GM23338 (cell line): ENCODE measurements at regions not wholly inside any gene's neighbourhood (a gene's known extent, or its start where the extent isn't known, plus 50 kb on each side); places are given as distances from the start of the nearest gene placed in this dataset.

Experiments
- ATAC-seq: fragments of 200-7000 bp; cut with Tn5 transposase; 3 replicates; pipeline ENCODE4 v1.9.1; 2020
- DNase-seq: peaks from one replicate; pipeline ENCODE4 v3.0.0-alpha.2; 2015; ENCODE audit warnings: low spot score
- H2AFZ ChIP-seq: fragments of 200-600 bp; sonication (generic); 2 replicates; pipeline ENCODE4 v1.8.0; 2016; ENCODE audit warnings: antibody characterized with exemption, mild to moderate bottlenecking, moderate library complexity
- H3F3A ChIP-seq: fragments of 200-600 bp; sonication (generic); replicated peaks from 2 replicates; pipeline ENCODE4 v1.8.0; 2017; ENCODE audit warnings: antibody characterized with exemption, mixed run types, low read depth
- H3K27ac ChIP-seq: fragments of 200-600 bp; sonication (generic); 2 replicates; pipeline ENCODE4 v1.6.1; 2016; ENCODE audit warnings: low read depth
- H3K27me3 ChIP-seq: fragments of 200-600 bp; sonication (generic); 2 replicates; pipeline ENCODE4 v1.8.0; 2016; ENCODE audit warnings: mild to moderate bottlenecking, mixed run types, moderate library complexity; ENCODE audit not compliant: insufficient read depth
- H3K36me3 ChIP-seq: fragments of 200-600 bp; sonication (generic); 2 replicates; pipeline ENCODE4 v1.8.0; 2016; ENCODE audit warnings: mild to moderate bottlenecking; ENCODE audit not compliant: insufficient read depth
- H3K4me1 ChIP-seq: fragments of 200-600 bp; sonication (generic); 2 replicates; pipeline ENCODE4 v1.8.0; 2016; ENCODE audit warnings: mild to moderate bottlenecking, moderate library complexity; ENCODE audit not compliant: insufficient read depth
- H3K4me2 ChIP-seq: fragments of 200-600 bp; sonication (generic); 2 replicates; pipeline ENCODE4 v1.7.1; 2017; ENCODE audit warnings: mixed run types
- H3K4me3 ChIP-seq: fragments of 200-600 bp; sonication (generic); 2 replicates; pipeline ENCODE4 v1.6.1; 2016; ENCODE audit warnings: mixed run types
- H3K79me2 ChIP-seq: fragments of 200-600 bp; sonication (generic); replicated peaks from 2 replicates; pipeline ENCODE4 v1.8.0; 2017; ENCODE audit warnings: mild to moderate bottlenecking; ENCODE audit not compliant: insufficient read depth
- H3K9me2 ChIP-seq: fragments of 200-600 bp; sonication (generic); 2 replicates; pipeline ENCODE4 v1.8.0; 2017; ENCODE audit not compliant: insufficient read depth
- H4K20me1 ChIP-seq: fragments of 200-600 bp; sonication (generic); replicated peaks from 2 replicates; pipeline ENCODE4 v1.8.0; 2017; ENCODE audit warnings: mild to moderate bottlenecking; ENCODE audit not compliant: insufficient read depth
- H3K27ac Mint-ChIP-seq: 2 replicates; pipeline ENCODE4 v1.8.0; 2020; ENCODE audit warnings: inconsistent platforms, mild to moderate bottlenecking, moderate library complexity, mixed read lengths
- H3K27me3 Mint-ChIP-seq: 3 replicates; pipeline ENCODE4 v1.8.0; 2022; ENCODE audit warnings: low read depth, mild to moderate bottlenecking, moderate library complexity, mixed read lengths, inconsistent platforms; ENCODE audit not compliant: insufficient read depth, poor library complexity
- H3K36me3 Mint-ChIP-seq: 3 replicates; pipeline ENCODE4 v1.8.0; 2021; ENCODE audit warnings: low read depth, mild to moderate bottlenecking, inconsistent platforms, moderate library complexity, mixed read lengths
- H3K4me1 Mint-ChIP-seq: 3 replicates; pipeline ENCODE4 v1.8.0; 2020; ENCODE audit warnings: mild to moderate bottlenecking, inconsistent platforms, mixed read lengths
- H3K4me3 Mint-ChIP-seq: 3 replicates; pipeline ENCODE4 v1.8.0; 2021; ENCODE audit warnings: moderate library complexity, mild to moderate bottlenecking, inconsistent platforms, mixed read lengths
- H3K9me3 Mint-ChIP-seq: 3 replicates; pipeline ENCODE4 v1.8.0; 2020; ENCODE audit warnings: moderate library complexity, mild to moderate bottlenecking, inconsistent platforms, mixed read lengths
- CREB1 ChIP-seq: fragments of 250-450 bp; sonication (Bioruptor Pico); IDR thresholded peaks from 2 replicates; pipeline ENCODE4 v1.5.0; 2020; ENCODE audit warnings: low read depth, mild to moderate bottlenecking, moderate library complexity
- CTCF ChIP-seq, 2 experiments: fragments of 200-600 bp in 1 of 2; sonication (generic) in 1 of 2; conservative IDR thresholded peaks; 2 replicates each; pipeline versions ENCODE4 v1.5.1 to v1.6.1; 2016 to 2017; ENCODE audit warnings: antibody characterized with exemption in 2 of 2, low read depth in 2 of 2, mild to moderate bottlenecking in 2 of 2, moderate library complexity in 1 of 2
- EZH2 ChIP-seq: fragments of 200-600 bp; sonication (generic); IDR thresholded peaks from one replicate; pipeline ENCODE4 v1.8.0; 2017; ENCODE audit warnings: antibody characterized with exemption, mild to moderate bottlenecking, low read depth; ENCODE audit not compliant: unreplicated experiment
- REST ChIP-seq: IDR thresholded peaks from one replicate; pipeline ENCODE4 v1.6.1; 2018; ENCODE audit warnings: antibody characterized with exemption; ENCODE audit not compliant: unreplicated experiment
- STAT1 ChIP-seq: IDR thresholded peaks from one replicate; pipeline ENCODE4 v1.6.1; 2016; ENCODE audit warnings: antibody characterized with exemption; ENCODE audit not compliant: unreplicated experiment
- ZNF331 ChIP-seq: fragments of 250-450 bp; sonication (Bioruptor Pico); IDR thresholded peaks from 2 replicates; pipeline ENCODE4 v1.5.0; 2020; ENCODE audit warnings: low read depth, mild to moderate bottlenecking, moderate library complexity
- TF ChIP-seq, protein P1 (sequence below): IDR thresholded peaks from 2 replicates; pipeline ENCODE4 v1.6.1; 2016; ENCODE audit warnings: antibody characterized with exemption

GRCh38 chr11:11028017-11028692 is 170.3 kb upstream of the ZBED5 start:
- H3K27ac ChIP-seq = no peak overlapping the region
- no peak overlapping the region for H3K4me3 ChIP-seq
- no peak overlapping the region for H3K4me2 ChIP-seq
- peak; percentile 90 to 94 for TF ChIP-seq CTCF (conservative IDR thresholded peaks at IDR 0.05; ENCODE audit: low read depth in 2 of 2)
- no peak for TF ChIP-seq ZNF331 (CRISPR knock-in tag)
- TF ChIP-seq STAT1 = no peak
- TF ChIP-seq REST = no peak
- Mint-ChIP-seq H3K9me3 (peaks cover 2% of the 10 kb centered on the region; the same call in 1 of the 3 replicates), H3K27me3 (peaks cover 1% of the 10 kb centered on the region), H3K4me3 (no peak overlapping the region), H3K4me1 (no peaks in the 10 kb centered on the region), H3K36me3 (no peaks in the 10 kb centered on the region), H3K27ac (no peak overlapping the region)
- no peaks in the 10 kb centered on the region; the same call in 1 of the 2 replicates for H3K9me2 ChIP-seq
- H3K36me3 ChIP-seq = no peaks in the 10 kb centered on the region
- no peaks in the 10 kb centered on the region for H3K4me1 ChIP-seq
- no peaks in the 10 kb centered on the region for H3K79me2 ChIP-seq
- H3K27me3 ChIP-seq = no peaks in the 10 kb centered on the region
- no peaks in the 10 kb centered on the region for H3F3A ChIP-seq
- H2AFZ ChIP-seq = peak overlapping the region; percentile 25; the same call in 1 of the 2 replicates
- peak; percentile 100 for ATAC-seq
- H4K20me1 ChIP-seq = no peaks in the 10 kb centered on the region
- DNase-seq = peak; percentile 89

- Mint-ChIP-seq H3K9me3 (peaks cover 2% of the 10 kb centered on the region; the same call in 1 of the 3 replicates), H3K36me3 (no peaks in the 10 kb centered on the region), H3K4me1 (no peaks in the 10 kb centered on the region), H3K27me3 (peaks cover 1% of the 10 kb centered on the region), H3K4me3 (no peak overlapping the region), H3K27ac (no peak overlapping the region)
- Histone ChIP-seq H3K4me1 (no peaks in the 10 kb centered on the region), H3K4me3 (no peak overlapping the region), H4K20me1 (no peaks in the 10 kb centered on the region), H3K27me3 (no peaks in the 10 kb centered on the region), H3K4me2 (no peak overlapping the region), H3F3A (no peaks in the 10 kb centered on the region), H3K79me2 (no peaks in the 10 kb centered on the region), H3K9me2 (no peaks in the 10 kb centered on the region; the same call in 1 of the 2 replicates), H3K36me3 (no peaks in the 10 kb centered on the region), H3K27ac (no peak overlapping the region), H2AFZ (no peak overlapping the region)
- ATAC-seq (no peak), DNase-seq (no peak)
- TF ChIP-seq REST (no peak), CREB1 (no peak), EZH2 (no peak)
- TF ChIP-seq, protein P1, sequence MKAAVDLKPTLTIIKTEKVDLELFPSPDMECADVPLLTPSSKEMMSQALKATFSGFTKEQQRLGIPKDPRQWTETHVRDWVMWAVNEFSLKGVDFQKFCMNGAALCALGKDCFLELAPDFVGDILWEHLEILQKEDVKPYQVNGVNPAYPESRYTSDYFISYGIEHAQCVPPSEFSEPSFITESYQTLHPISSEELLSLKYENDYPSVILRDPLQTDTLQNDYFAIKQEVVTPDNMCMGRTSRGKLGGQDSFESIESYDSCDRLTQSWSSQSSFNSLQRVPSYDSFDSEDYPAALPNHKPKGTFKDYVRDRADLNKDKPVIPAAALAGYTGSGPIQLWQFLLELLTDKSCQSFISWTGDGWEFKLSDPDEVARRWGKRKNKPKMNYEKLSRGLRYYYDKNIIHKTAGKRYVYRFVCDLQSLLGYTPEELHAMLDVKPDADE = no peak
Observed at GRCh38 chr11:11027288-11027687, 169.4 kb upstream of the ZBED5 start.
